ENCODE measurements at regions not wholly inside any gene's neighbourhood (a gene's known extent, or its start where the extent isn't known, plus 50 kb on each side); places are given as distances from the start of the nearest gene placed in this dataset.

DNA sequence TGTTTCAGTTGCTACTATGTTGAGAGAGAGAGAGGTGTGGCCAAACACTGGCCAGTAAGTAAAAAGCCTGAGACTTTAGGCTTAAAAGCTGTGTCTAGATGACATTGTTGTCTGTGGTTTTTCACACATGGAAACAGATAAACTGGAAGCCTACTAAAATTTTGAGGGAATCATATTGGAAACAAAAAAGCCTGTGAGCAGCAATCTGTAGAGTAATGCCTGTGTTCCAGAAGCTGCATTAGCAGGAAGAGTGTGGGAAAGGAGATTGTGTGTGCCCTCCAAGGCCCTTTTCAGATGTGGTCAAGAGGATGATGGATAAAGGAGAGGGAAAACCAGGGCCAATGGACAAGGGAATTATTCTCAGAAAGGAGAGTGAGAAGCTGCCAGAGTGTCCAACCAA, 236.3 kb upstream of the SPRED2 start:
- Mint-ChIP-seq H3K27me3 (ENCODE audit: low read depth) (peaks cover 3% of the 10 kb centered on the region), H3K4me3 (no peak overlapping the region), H3K4me1 (ENCODE audit: low read depth) (peaks cover 7% of the 10 kb centered on the region)

GRCh38 chr2:65666156-65666725, 233.8 kb upstream of the SPRED2 start:
- Mint-ChIP-seq H3K27ac (no peak overlapping the region), H3K36me3 (ENCODE audit: low read depth) (no peaks in the 10 kb centered on the region), H3K4me3 (no peak overlapping the region), H3K9me3 (peaks cover 4% of the 10 kb centered on the region), H3K4me1 (ENCODE audit: low read depth) (peaks cover 7% of the 10 kb centered on the region), H3K27me3 (ENCODE audit: low read depth) (peaks cover 3% of the 10 kb centered on the region)

More for the DNA sequence above, 236.3 kb upstream of the SPRED2 start:
- Mint-ChIP-seq H3K9me3 (peaks cover 4% of the 10 kb centered on the region), H3K27ac (no peak overlapping the region), H3K36me3 (ENCODE audit: low read depth) (no peaks in the 10 kb centered on the region)

- Mint-ChIP-seq H3K4me1 (ENCODE audit: low read depth) (peaks cover 7% of the 10 kb centered on the region), H3K9me3 (peaks cover 4% of the 10 kb centered on the region), H3K27ac (no peak overlapping the region), H3K36me3 (ENCODE audit: low read depth) (no peaks in the 10 kb centered on the region), H3K27me3 (ENCODE audit: low read depth) (no peaks in the 10 kb centered on the region), H3K4me3 (no peak overlapping the region)
These were observed 232.5 kb upstream of the SPRED2 start for GRCh38 chr2:65664931-65665330.

GRCh38 chr2:65663831-65664407, 231.5 kb upstream of the SPRED2 start:
- H3K4me3 Mint-ChIP-seq = no peak overlapping the region
- H3K27me3 Mint-ChIP-seq (ENCODE audit: low read depth) = peaks cover 3% of the 10 kb centered on the region
- H3K27ac Mint-ChIP-seq = no peak overlapping the region
- H3K4me1 Mint-ChIP-seq (ENCODE audit: low read depth) = peaks cover 7% of the 10 kb centered on the region
- no peaks in the 10 kb centered on the region for H3K36me3 Mint-ChIP-seq (ENCODE audit: low read depth)
- peaks cover 4% of the 10 kb centered on the region for H3K9me3 Mint-ChIP-seq

DNA sequence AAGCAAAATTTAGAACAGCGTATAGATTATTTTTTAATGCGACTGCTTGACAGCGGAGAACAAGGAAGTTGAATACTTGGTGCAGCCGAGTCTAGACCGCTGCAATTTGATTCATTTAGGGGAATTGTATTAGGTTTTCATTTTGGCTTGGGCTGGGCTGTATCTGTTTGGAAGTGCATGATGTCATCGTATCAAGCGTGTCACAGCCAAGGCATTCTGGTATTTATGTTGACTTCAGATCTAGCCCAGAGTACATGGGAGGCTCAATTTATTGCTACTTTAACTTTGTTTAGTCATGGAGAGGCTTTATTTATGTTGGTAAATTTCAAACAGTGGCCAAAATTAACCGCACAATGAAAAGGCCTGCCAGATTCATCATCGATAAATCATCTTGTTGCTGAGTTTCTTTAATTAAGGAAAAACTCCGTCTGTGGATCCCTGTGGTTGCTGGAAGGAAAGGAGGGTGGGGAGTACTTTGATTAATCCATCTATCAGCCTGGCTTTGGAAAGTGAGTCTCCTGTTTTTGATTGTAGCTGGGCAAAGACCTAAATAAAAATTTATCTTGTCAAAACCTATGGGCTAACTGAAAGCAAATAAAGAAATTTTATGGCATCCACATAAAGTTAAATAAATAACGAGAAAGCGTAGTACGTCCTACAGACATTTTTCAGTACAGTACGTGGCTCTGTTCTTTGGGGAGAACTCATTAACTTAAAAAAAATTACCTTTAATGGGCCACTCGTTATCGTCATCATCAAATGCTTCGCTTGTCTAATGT, 230.4 kb upstream of the SPRED2 start:
- Mint-ChIP-seq H3K27ac (no peak overlapping the region), H3K27me3 (ENCODE audit: low read depth) (peaks cover 4% of the 10 kb centered on the region), H3K4me3 (no peak overlapping the region), H3K9me3 (no peaks in the 10 kb centered on the region), H3K4me1 (ENCODE audit: low read depth) (peaks cover 7% of the 10 kb centered on the region), H3K36me3 (ENCODE audit: low read depth) (no peaks in the 10 kb centered on the region)

- H3K4me1 Mint-ChIP-seq (ENCODE audit: low read depth) = peaks cover 7% of the 10 kb centered on the region
- H3K27ac Mint-ChIP-seq = no peak overlapping the region
- no peaks in the 10 kb centered on the region for H3K9me3 Mint-ChIP-seq
- no peaks in the 10 kb centered on the region for H3K36me3 Mint-ChIP-seq (ENCODE audit: low read depth)
- no peak overlapping the region for H3K4me3 Mint-ChIP-seq
- peaks cover 4% of the 10 kb centered on the region for H3K27me3 Mint-ChIP-seq (ENCODE audit: low read depth)
These were observed 229.7 kb upstream of the SPRED2 start for GRCh38 chr2:65661980-65662653.

GRCh38 chr2:65660340-65660739, 227.9 kb upstream of the SPRED2 start:
- no peaks in the 10 kb centered on the region for H3K9me3 Mint-ChIP-seq
- no peak overlapping the region for H3K27ac Mint-ChIP-seq
- no peaks in the 10 kb centered on the region for H3K4me1 Mint-ChIP-seq (ENCODE audit: low read depth)
- no peak overlapping the region for H3K4me3 Mint-ChIP-seq
- H3K36me3 Mint-ChIP-seq (ENCODE audit: low read depth) = no peaks in the 10 kb centered on the region
- peaks cover 4% of the 10 kb centered on the region for H3K27me3 Mint-ChIP-seq (ENCODE audit: low read depth)

GRCh38 chr2:65658881-65659280, 226.5 kb upstream of the SPRED2 start:
- H3K27me3 Mint-ChIP-seq (ENCODE audit: low read depth) = peaks cover 4% of the 10 kb centered on the region
- H3K4me3 Mint-ChIP-seq = no peak overlapping the region
- no peaks in the 10 kb centered on the region for H3K36me3 Mint-ChIP-seq (ENCODE audit: low read depth)
- no peaks in the 10 kb centered on the region for H3K4me1 Mint-ChIP-seq (ENCODE audit: low read depth)
- H3K9me3 Mint-ChIP-seq = no peaks in the 10 kb centered on the region
- no peak overlapping the region for H3K27ac Mint-ChIP-seq

- no peak overlapping the region for H3K27ac Mint-ChIP-seq
- H3K4me1 Mint-ChIP-seq (ENCODE audit: low read depth) = no peaks in the 10 kb centered on the region
- H3K9me3 Mint-ChIP-seq = no peaks in the 10 kb centered on the region
- H3K36me3 Mint-ChIP-seq (ENCODE audit: low read depth) = no peaks in the 10 kb centered on the region
- peaks cover 4% of the 10 kb centered on the region for H3K27me3 Mint-ChIP-seq (ENCODE audit: low read depth)
- H3K4me3 Mint-ChIP-seq = no peak overlapping the region
These were observed 225.9 kb upstream of the SPRED2 start for GRCh38 chr2:65658266-65658665.

- Mint-ChIP-seq H3K4me3 (no peak overlapping the region), H3K27me3 (ENCODE audit: low read depth) (peaks cover 4% of the 10 kb centered on the region), H3K9me3 (no peaks in the 10 kb centered on the region), H3K27ac (no peak overlapping the region), H3K36me3 (ENCODE audit: low read depth) (no peaks in the 10 kb centered on the region), H3K4me1 (ENCODE audit: low read depth) (no peaks in the 10 kb centered on the region)
These were observed 223.8 kb upstream of the SPRED2 start for GRCh38 chr2:65656160-65656718.

GRCh38 chr2:65655000-65655399, 222.6 kb upstream of the SPRED2 start:
- Mint-ChIP-seq H3K4me1 (ENCODE audit: low read depth) (no peaks in the 10 kb centered on the region), H3K4me3 (no peak overlapping the region), H3K27ac (no peak overlapping the region), H3K9me3 (no peaks in the 10 kb centered on the region), H3K27me3 (ENCODE audit: low read depth) (peaks cover 6% of the 10 kb centered on the region), H3K36me3 (ENCODE audit: low read depth) (no peaks in the 10 kb centered on the region)

GRCh38 chr2:65654496-65654895, 222.1 kb upstream of the SPRED2 start:
- no peaks in the 10 kb centered on the region for H3K9me3 Mint-ChIP-seq
- no peak overlapping the region for H3K27ac Mint-ChIP-seq
- no peaks in the 10 kb centered on the region for H3K36me3 Mint-ChIP-seq (ENCODE audit: low read depth)
- no peak overlapping the region for H3K4me3 Mint-ChIP-seq
- H3K4me1 Mint-ChIP-seq (ENCODE audit: low read depth) = no peaks in the 10 kb centered on the region
- H3K27me3 Mint-ChIP-seq (ENCODE audit: low read depth) = peaks cover 7% of the 10 kb centered on the region

GRCh38 chr2:65652066-65652465, 219.7 kb upstream of the SPRED2 start:
- no peaks in the 10 kb centered on the region for H3K4me1 Mint-ChIP-seq (ENCODE audit: low read depth)
- no peaks in the 10 kb centered on the region for H3K9me3 Mint-ChIP-seq
- H3K36me3 Mint-ChIP-seq (ENCODE audit: low read depth) = no peaks in the 10 kb centered on the region
- H3K27ac Mint-ChIP-seq = no peak overlapping the region
- H3K4me3 Mint-ChIP-seq = no peak overlapping the region
- peaks cover 3% of the 10 kb centered on the region for H3K27me3 Mint-ChIP-seq (ENCODE audit: low read depth)

DNA sequence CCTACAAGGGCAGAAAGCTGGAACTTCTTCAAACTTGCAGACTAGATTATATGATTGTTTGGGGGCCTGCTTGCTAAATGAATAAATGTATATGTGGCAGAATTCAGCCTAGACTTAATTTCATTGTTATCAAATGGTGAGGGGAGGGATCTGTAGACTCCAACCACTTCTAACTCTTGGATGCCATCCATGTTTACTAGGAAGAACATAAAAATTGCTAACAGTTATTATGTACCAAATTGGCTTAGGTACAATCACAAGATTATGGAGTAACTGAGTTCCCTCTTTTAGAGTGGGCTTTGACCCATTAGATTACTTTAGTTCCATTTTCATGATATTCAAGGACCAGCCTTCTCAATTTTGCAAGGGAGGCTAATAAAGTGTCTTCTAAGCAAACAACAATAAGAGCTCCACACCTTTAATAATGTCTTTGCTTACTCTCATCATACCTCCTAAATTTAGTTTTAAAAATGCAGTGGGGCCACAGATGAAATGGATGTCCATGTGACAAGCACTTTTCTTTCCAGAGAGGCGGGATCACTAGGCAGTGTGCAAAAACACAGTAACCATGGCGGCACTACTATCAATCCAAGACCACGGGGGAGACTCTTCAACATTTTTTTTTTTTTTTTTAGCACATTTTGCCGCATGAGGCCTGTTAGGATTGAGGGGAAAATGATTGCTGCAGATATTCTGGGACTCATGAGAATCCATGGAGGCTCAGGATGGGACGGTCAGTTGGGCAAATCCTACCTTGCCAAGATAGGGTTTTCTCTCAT, 217.6 kb upstream of the SPRED2 start:
- Mint-ChIP-seq H3K9me3 (no peaks in the 10 kb centered on the region), H3K4me3 (no peak overlapping the region), H3K4me1 (ENCODE audit: low read depth) (no peaks in the 10 kb centered on the region), H3K27me3 (ENCODE audit: low read depth) (peaks cover 3% of the 10 kb centered on the region), H3K36me3 (ENCODE audit: low read depth) (no peaks in the 10 kb centered on the region), H3K27ac (no peak overlapping the region)
